Smooth muscle cell (in vitro differentiated cells): ENCODE measurements at regions not wholly inside any gene's neighbourhood (a gene's known extent, or its start where the extent isn't known, plus 50 kb on each side); places are given as distances from the start of the nearest gene placed in this dataset.

Source experiments
- DNase-seq: peaks from one replicate; lab custom pipeline; 2025; ENCODE audit not compliant: unreplicated experiment; lab: John Stamatoyannopoulos, UW
- H2AFZ ChIP-seq: fragments of 200-600 bp; sonication (generic); 2 replicates; pipeline ENCODE4 v1.6.0; 2016; ENCODE audit warnings: antibody characterized with exemption, low read depth, mild to moderate bottlenecking
- H3F3A ChIP-seq: fragments of 200-600 bp; sonication (generic); 2 replicates; pipeline ENCODE4 v1.6.0; 2017; ENCODE audit warnings: antibody characterized with exemption, low read depth
- H3K27ac ChIP-seq: fragments of 200-600 bp; sonication (generic); 2 replicates; pipeline ENCODE4 v1.5.1; 2016; ENCODE audit warnings: low read depth, mild to moderate bottlenecking
- H3K27me3 ChIP-seq: fragments of 200-600 bp; sonication (generic); 2 replicates; pipeline ENCODE4 v1.6.1; 2016; ENCODE audit warnings: low read depth, mild to moderate bottlenecking
- H3K36me3 ChIP-seq: fragments of 200-600 bp; sonication (generic); 2 replicates; pipeline ENCODE4 v1.5.1; 2016; ENCODE audit warnings: low read depth
- H3K4me1 ChIP-seq: fragments of 200-600 bp; sonication (generic); 2 replicates; pipeline ENCODE4 v1.5.1; 2016; ENCODE audit warnings: low read depth
- H3K4me2 ChIP-seq: fragments of 200-600 bp; sonication (generic); 2 replicates; pipeline ENCODE4 v1.6.0; 2016; ENCODE audit warnings: mild to moderate bottlenecking
- H3K4me3 ChIP-seq: fragments of 200-600 bp; sonication (generic); 2 replicates; pipeline ENCODE4 v1.5.1; 2016; ENCODE audit warnings: mild to moderate bottlenecking
- H3K79me2 ChIP-seq: fragments of 200-600 bp; sonication (generic); 2 replicates; pipeline ENCODE4 v1.6.0; 2016; ENCODE audit warnings: low read depth, mild to moderate bottlenecking
- H3K9ac ChIP-seq: fragments of 200-600 bp; sonication (generic); 2 replicates; pipeline ENCODE4 v1.6.0; 2016; ENCODE audit warnings: low read depth
- H3K9me3 ChIP-seq: fragments of 200-600 bp; sonication (generic); replicated peaks from 2 replicates; pipeline ENCODE4 v1.5.1; 2016; ENCODE audit warnings: low read depth
- H4K20me1 ChIP-seq: fragments of 200-600 bp; sonication (generic); 2 replicates; pipeline ENCODE4 v1.6.0; 2016; ENCODE audit warnings: low read depth
- WGBS: methylation state at CpG from one replicate; pipeline ENCODE4 v1.1.7; 2016; ENCODE audit warnings: low lambda C conversion rate; 5-methylcytosine and 5-hydroxymethylcytosine counted together
- TF ChIP-seq, protein P1 (sequence below): fragments of 200-600 bp; sonication (generic); IDR thresholded peaks from 2 replicates; pipeline ENCODE4 v1.5.1; 2017; ENCODE audit warnings: borderline replicate concordance, mild to moderate bottlenecking, antibody characterized with exemption; ENCODE audit not compliant: insufficient read depth, poor library complexity, severe bottlenecking

GRCh38 chr3:181493423-181493822 is 218.3 kb upstream of the SOX2 start:
- Histone ChIP-seq H3K9ac (no peak overlapping the region), H3K27ac (no peak overlapping the region), H3K36me3 (no peaks in the 10 kb centered on the region), H3K9me3 (no peaks in the 10 kb centered on the region), H3K4me2 (no peak overlapping the region), H3K4me3 (no peak overlapping the region), H4K20me1 (no peaks in the 10 kb centered on the region), H3K4me1 (no peaks in the 10 kb centered on the region), H2AFZ (no peak overlapping the region), H3K27me3 (no peaks in the 10 kb centered on the region), H3K79me2 (no peaks in the 10 kb centered on the region), H3F3A (no peaks in the 10 kb centered on the region)
- no peak for DNase-seq
- WGBS = 87% methylated on average over 3 of the region's 3 CpGs
- TF ChIP-seq, protein P1, sequence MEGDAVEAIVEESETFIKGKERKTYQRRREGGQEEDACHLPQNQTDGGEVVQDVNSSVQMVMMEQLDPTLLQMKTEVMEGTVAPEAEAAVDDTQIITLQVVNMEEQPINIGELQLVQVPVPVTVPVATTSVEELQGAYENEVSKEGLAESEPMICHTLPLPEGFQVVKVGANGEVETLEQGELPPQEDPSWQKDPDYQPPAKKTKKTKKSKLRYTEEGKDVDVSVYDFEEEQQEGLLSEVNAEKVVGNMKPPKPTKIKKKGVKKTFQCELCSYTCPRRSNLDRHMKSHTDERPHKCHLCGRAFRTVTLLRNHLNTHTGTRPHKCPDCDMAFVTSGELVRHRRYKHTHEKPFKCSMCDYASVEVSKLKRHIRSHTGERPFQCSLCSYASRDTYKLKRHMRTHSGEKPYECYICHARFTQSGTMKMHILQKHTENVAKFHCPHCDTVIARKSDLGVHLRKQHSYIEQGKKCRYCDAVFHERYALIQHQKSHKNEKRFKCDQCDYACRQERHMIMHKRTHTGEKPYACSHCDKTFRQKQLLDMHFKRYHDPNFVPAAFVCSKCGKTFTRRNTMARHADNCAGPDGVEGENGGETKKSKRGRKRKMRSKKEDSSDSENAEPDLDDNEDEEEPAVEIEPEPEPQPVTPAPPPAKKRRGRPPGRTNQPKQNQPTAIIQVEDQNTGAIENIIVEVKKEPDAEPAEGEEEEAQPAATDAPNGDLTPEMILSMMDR = no peak

DNA sequence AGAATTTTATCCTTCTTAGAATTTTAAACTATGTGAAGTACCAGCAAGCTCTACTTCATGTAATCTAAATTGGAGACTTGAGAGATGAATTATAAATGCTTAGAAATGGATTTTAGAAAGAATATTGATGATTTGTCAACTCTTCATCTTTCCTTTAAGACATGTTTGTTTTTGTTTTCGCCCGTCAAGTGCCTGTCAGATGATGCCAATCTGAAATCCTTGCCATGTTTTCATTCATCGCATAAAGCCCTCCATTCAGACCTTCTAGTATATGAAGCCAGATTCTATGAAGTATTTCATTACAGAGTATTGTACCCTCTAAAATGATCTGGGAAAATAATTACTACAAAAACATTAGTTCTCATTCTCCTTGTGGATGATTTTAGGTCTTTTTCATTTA is 223.2 kb upstream of the SOX2 start:
- Histone ChIP-seq H4K20me1 (no peaks in the 10 kb centered on the region), H3K4me3 (no peak overlapping the region), H3K4me1 (no peaks in the 10 kb centered on the region), H3F3A (no peaks in the 10 kb centered on the region), H3K27me3 (no peaks in the 10 kb centered on the region), H3K9me3 (no peaks in the 10 kb centered on the region), H3K27ac (no peak overlapping the region), H2AFZ (no peak overlapping the region), H3K4me2 (no peak overlapping the region), H3K79me2 (no peaks in the 10 kb centered on the region), H3K9ac (no peak overlapping the region), H3K36me3 (no peaks in the 10 kb centered on the region)
- 96% methylated on average over 3 of the region's 3 CpGs for WGBS
- TF ChIP-seq, protein P1 = no peak
- no peak for DNase-seq

DNA sequence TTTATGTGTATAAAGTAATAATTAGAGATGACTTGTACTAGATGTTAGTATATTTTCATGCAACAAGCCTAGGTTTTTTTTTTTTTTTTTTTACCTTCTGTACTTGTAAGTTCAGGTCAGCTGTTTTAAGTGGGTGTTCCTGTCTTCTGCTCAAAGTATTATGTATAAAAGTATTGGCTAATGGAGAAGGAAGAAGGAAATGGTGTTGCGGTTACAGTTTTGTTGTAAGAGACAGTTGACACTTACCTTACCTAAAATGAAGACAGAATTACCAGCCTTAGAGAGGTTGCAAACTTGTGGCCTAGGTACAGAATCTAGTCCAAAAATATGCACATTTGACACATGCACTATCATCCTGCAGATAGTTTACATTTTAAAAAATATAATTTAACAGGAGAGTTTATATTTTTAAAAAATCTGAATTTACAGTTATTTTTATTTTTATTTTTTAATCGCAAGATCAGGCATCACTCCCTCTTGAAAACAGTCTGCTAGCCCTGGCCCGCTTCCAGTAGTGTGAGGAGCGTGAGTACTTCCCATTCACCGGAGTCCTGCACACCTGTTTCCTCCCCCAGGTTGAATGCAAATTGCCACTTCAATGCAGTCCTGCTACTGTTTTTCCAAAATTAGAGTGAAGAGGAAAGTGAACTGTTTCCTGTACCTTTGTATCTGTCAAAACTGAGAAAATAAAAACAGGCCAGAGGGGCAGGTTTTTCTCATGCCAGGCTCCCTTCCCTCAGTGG is 224.3 kb upstream of the SOX2 start:
- H3K27me3 ChIP-seq = no peaks in the 10 kb centered on the region
- H3K79me2 ChIP-seq = no peaks in the 10 kb centered on the region
- TF ChIP-seq, protein P1 = no peak
- no peak overlapping the region for H2AFZ ChIP-seq
- no peaks in the 10 kb centered on the region for H3K36me3 ChIP-seq
- no peaks in the 10 kb centered on the region for H3K9me3 ChIP-seq
- H3F3A ChIP-seq = no peaks in the 10 kb centered on the region
- H4K20me1 ChIP-seq = no peaks in the 10 kb centered on the region
- DNase-seq = no peak
- H3K4me1 ChIP-seq = no peaks in the 10 kb centered on the region
- WGBS = 93% methylated on average over 5 of the region's 5 CpGs
- H3K4me3 ChIP-seq = no peak overlapping the region
- no peak overlapping the region for H3K4me2 ChIP-seq
- no peak overlapping the region for H3K27ac ChIP-seq
- no peak overlapping the region for H3K9ac ChIP-seq
